Subcutaneous abdominal adipose tissue (tissue), 5 donors: ENCODE measurements at regions not wholly inside any gene's neighbourhood (a gene's known extent, or its start where the extent isn't known, plus 50 kb on each side); places are given as distances from the start of the nearest gene placed in this dataset.

Experiments used
- H3K27ac ChIP-seq: one replicate; pipeline ENCODE4 v1.7.0; 2013; ENCODE audit warnings: low read depth, mild to moderate bottlenecking, inconsistent platforms, low read length, moderate library complexity
- H3K27me3 ChIP-seq, 5 donors: one replicate each; pipeline ENCODE4 v1.7.0; 2013; ENCODE audit warnings: low read length in 5 of 5, inconsistent platforms in 1 of 5; ENCODE audit not compliant: control insufficient read depth in 5 of 5, insufficient read depth in 4 of 5
- H3K36me3 ChIP-seq, 5 donors: one replicate each; pipeline ENCODE4 v1.7.0; 2013; ENCODE audit warnings: low read length in 5 of 5; ENCODE audit not compliant: control insufficient read depth in 5 of 5, insufficient read depth in 5 of 5
- H3K4me1 ChIP-seq, 5 donors: one replicate each; pipeline ENCODE4 v1.7.0; 2013; ENCODE audit warnings: low read length in 5 of 5, mild to moderate bottlenecking in 3 of 5, moderate library complexity in 1 of 5; ENCODE audit not compliant: control insufficient read depth in 5 of 5, insufficient read depth in 5 of 5
- H3K4me3 ChIP-seq, 5 donors: one replicate each; pipeline ENCODE4 v1.7.0; 2013; ENCODE audit warnings: low read length in 5 of 5, low read depth in 1 of 5
- H3K9ac ChIP-seq, 5 donors: one replicate each; pipeline ENCODE4 v1.7.0; 2013; ENCODE audit warnings: low read length in 5 of 5, mild to moderate bottlenecking in 4 of 5, moderate library complexity in 3 of 5
- H3K9me3 ChIP-seq, 5 donors: one replicate each; pipeline ENCODE4 v1.7.0; 2013; ENCODE audit warnings: low read length in 5 of 5; ENCODE audit not compliant: control insufficient read depth in 5 of 5
- donor health status: healthy.
- donor health status: healthy.
- donor health status: healthy.
- donor health status: healthy.
- donor health status: healthy.

- no peak overlapping the region for H3K4me3 ChIP-seq
- H3K9ac ChIP-seq = no peak overlapping the region
- H3K4me1 ChIP-seq = no peaks in the 10 kb centered on the region
- no peaks in the 10 kb centered on the region for H3K36me3 ChIP-seq
- no peaks in the 10 kb centered on the region for H3K9me3 ChIP-seq
- no peaks in the 10 kb centered on the region for H3K27me3 ChIP-seq
- H3K27ac ChIP-seq = no peak overlapping the region
Observed at GRCh38 chr12:16458521-16459078, 111.2 kb downstream of the MGST1 start.

DNA sequence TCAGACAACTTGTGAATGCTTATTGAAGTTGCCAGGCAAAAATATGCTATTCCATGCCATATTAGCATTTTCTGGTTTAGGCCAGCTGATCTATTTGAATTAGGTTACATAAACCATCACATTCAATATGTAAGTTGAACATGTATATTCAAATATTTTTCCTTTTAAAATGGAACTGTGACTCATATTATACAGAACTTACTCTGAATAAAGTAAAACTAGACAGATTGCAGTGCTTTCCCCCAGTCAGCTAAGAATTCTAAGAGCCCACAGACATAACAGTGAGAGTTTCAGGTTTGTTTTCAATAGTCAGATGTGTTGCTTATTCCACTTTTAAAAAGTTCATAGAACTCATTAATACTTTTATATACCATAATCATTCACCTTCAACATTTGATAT lies 119.8 kb downstream of the MGST1 start:
- Histone ChIP-seq H3K27ac (no peak overlapping the region), H3K4me1 (no peaks in the 10 kb centered on the region), H3K36me3 (no peaks in the 10 kb centered on the region), H3K9ac (no peak overlapping the region), H3K9me3 (no peaks in the 10 kb centered on the region), H3K27me3 (no peaks in the 10 kb centered on the region), H3K4me3 (no peak overlapping the region)

DNA sequence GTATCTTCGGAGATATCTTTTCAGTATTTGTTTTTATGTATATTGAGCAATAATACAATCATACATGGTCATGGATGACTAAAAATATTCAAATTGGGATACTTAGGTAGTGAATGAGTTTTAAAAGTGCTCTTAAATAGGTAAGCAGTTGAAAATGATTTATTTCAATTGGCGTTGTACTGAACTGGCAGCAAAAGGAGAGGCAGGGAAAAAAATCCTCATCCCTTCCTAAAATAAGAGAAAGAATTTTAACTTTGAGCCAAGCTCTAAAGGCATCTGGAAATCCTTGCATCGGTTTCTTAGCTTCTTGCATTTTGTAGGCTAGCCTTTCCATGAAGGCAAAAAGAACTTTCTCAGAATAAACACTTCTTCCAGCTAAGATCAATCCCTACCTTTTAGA lies 125.2 kb downstream of the MGST1 start:
- H3K4me1 ChIP-seq = no peaks in the 10 kb centered on the region
- no peak overlapping the region for H3K4me3 ChIP-seq
- H3K27me3 ChIP-seq = no peaks in the 10 kb centered on the region
- no peak overlapping the region for H3K9ac ChIP-seq
- H3K36me3 ChIP-seq = no peaks in the 10 kb centered on the region
- H3K27ac ChIP-seq = no peak overlapping the region
- no peaks in the 10 kb centered on the region for H3K9me3 ChIP-seq

DNA sequence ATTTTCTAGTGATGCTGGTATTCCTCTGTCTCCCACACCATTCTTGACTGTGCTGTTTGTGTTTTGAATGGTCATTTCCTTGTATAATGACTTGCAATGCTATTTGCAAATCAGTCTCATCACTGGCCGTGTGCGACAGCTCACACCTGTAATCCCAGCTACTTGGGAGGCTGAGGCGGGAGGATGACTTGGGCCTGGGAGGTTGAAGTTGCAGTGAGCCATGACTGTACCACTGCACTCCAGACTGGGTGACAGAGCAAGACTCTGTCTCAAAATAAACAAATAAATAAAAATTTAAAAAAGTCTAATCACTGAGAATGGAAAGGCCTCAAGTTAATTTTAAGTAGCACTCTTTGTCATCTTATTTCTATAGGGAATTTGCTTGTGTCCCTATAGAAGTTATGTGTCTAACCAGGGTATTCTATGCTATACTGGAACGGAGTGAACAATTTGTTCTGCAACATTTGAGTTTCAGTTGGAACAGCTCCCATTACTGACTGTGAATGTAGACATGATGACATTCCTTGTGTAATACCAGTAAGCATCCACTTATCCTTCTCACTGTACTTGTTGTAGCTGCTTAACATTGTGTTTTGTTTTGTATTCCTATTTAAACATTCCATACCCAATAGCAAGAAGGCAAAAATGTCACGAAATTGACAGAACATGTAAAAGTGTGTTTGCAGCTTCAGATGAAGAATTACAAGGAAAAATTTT lies 126.3 kb downstream of the MGST1 start:
- Histone ChIP-seq H3K9me3 (no peaks in the 10 kb centered on the region), H3K27me3 (no peaks in the 10 kb centered on the region), H3K4me3 (no peak overlapping the region), H3K9ac (no peak overlapping the region), H3K27ac (no peak overlapping the region), H3K4me1 (no peaks in the 10 kb centered on the region), H3K36me3 (no peaks in the 10 kb centered on the region)

GRCh38 chr12:16474801-16475200 lies 127.4 kb downstream of the MGST1 start:
- H3K9me3 ChIP-seq = no peaks in the 10 kb centered on the region
- H3K36me3 ChIP-seq = no peaks in the 10 kb centered on the region
- no peak overlapping the region for H3K9ac ChIP-seq
- H3K4me1 ChIP-seq = no peaks in the 10 kb centered on the region
- no peaks in the 10 kb centered on the region for H3K27me3 ChIP-seq
- no peak overlapping the region for H3K4me3 ChIP-seq
- no peak overlapping the region for H3K27ac ChIP-seq

DNA sequence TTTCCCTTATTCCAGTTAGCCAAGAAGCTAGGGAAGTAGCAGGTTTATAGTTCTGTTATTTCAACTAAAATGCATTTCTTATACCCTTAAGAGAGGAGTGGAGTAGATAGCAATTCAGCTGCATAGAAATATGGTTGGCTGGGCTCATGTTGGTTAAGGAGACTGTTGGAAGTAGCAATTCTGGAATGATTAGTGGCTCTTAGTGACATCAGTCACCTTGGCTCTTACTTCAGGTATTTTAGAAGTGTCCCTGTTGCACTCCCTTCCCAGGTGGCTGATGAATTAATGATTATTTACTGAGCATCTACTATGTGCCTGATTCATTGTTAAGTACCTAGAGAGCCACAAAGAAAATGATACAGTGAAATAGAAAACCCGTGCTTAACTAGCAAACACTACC lies 128.1 kb downstream of the MGST1 start:
- Histone ChIP-seq H3K27ac (no peak overlapping the region), H3K9ac (no peak overlapping the region), H3K27me3 (no peaks in the 10 kb centered on the region), H3K4me1 (no peaks in the 10 kb centered on the region), H3K36me3 (no peaks in the 10 kb centered on the region), H3K9me3 (no peaks in the 10 kb centered on the region), H3K4me3 (no peak overlapping the region)

DNA sequence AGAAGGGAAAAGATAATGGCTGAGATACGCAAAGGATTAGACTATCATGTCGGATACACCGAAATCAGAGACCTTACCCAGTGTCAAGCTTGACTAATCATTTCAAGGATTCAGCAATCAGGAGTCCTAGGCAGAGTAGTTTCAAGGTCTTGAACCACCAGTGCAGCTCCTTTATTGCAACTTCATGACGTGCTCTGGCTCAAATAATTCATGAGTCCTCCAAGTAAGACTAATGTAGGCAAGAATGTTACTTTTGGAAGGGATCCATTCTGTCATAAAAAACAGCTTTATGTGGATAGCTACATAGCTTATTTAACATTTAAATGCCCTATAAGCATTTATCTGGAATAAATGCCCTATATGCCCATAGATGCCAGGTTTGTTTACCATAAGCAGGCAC lies 123.2 kb downstream of the LMO3 start:
- H3K9me3 ChIP-seq = peaks cover 0 to 15% (median 12%) of the 10 kb centered on the region in 5 donors
- no peaks in the 10 kb centered on the region for H3K27me3 ChIP-seq

GRCh38 chr12:16492240-16492639 lies 113.7 kb downstream of the LMO3 start:
- H3K36me3 ChIP-seq = no peaks in the 10 kb centered on the region
- no peak overlapping the region for H3K9ac ChIP-seq
- no peak overlapping the region for H3K4me3 ChIP-seq
- no peak overlapping the region for H3K27ac ChIP-seq
- H3K4me1 ChIP-seq = peaks cover 0 to 14% (median 3%) of the 10 kb centered on the region in 5 donors
- H3K27me3 ChIP-seq = no peaks in the 10 kb centered on the region
- H3K9me3 ChIP-seq = no peaks in the 10 kb centered on the region

More for the DNA sequence above, 123.2 kb downstream of the LMO3 start:
- no peak overlapping the region for H3K9ac ChIP-seq
- no peak overlapping the region for H3K4me3 ChIP-seq
- H3K4me1 ChIP-seq = no peaks in the 10 kb centered on the region
- H3K27ac ChIP-seq = no peak overlapping the region
- H3K36me3 ChIP-seq = peaks cover 0 to 8% (median 2%) of the 10 kb centered on the region in 5 donors

- H3K4me3 ChIP-seq = no peak overlapping the region
- H3K9ac ChIP-seq = no peak overlapping the region
- H3K36me3 ChIP-seq = no peaks in the 10 kb centered on the region
- H3K27ac ChIP-seq = peak overlapping the region; percentile 12
- no peaks in the 10 kb centered on the region for H3K27me3 ChIP-seq
- H3K9me3 ChIP-seq = no peaks in the 10 kb centered on the region
- peaks cover 0 to 14% (median 3%) of the 10 kb centered on the region in 5 donors for H3K4me1 ChIP-seq
Observed at GRCh38 chr12:16492820-16493797, 112.9 kb downstream of the LMO3 start.

GRCh38 chr12:16495196-16495595 lies 110.8 kb downstream of the LMO3 start:
- Histone ChIP-seq H3K27me3 (no peaks in the 10 kb centered on the region), H3K9ac (no peak overlapping the region), H3K4me1 (peaks cover 0 to 14% (median 3%) of the 10 kb centered on the region in 5 donors)

More at GRCh38 chr12:16495196-16495595, 110.8 kb downstream of the LMO3 start:
- no peak overlapping the region for H3K27ac ChIP-seq
- no peaks in the 10 kb centered on the region for H3K9me3 ChIP-seq
- H3K36me3 ChIP-seq = no peaks in the 10 kb centered on the region
- no peak overlapping the region for H3K4me3 ChIP-seq
